ENCODE measurements at regions not wholly inside any gene's neighbourhood (a gene's known extent, or its start where the extent isn't known, plus 50 kb on each side); places are given as distances from the start of the nearest gene placed in this dataset.

- no peak for TF ChIP-seq CTCF (IDR thresholded peaks at IDR 0.05; ENCODE audit: borderline replicate concordance, control extremely low read depth, extremely low read depth, insufficient read depth, missing control alignments)
- in situ Hi-C loops (cut with MboI; ENCODE audit: low sequenced_read_pairs, unreplicated experiment) = no loop called here
- DNase-seq (ENCODE audit: low spot score) = no peak
Observed at GRCh38 chr12:20175704-20176388, 192.5 kb upstream of the PDE3A start.

GRCh38 chr12:20181416-20182180 is 186.7 kb upstream of the PDE3A start:
- in situ Hi-C loops (cut with MboI; ENCODE audit: low sequenced_read_pairs, unreplicated experiment) = no loop called here
- no peak for DNase-seq (ENCODE audit: low spot score)
- no peak for TF ChIP-seq CTCF (IDR thresholded peaks at IDR 0.05; ENCODE audit: borderline replicate concordance, control extremely low read depth, extremely low read depth, insufficient read depth, missing control alignments)

- TF ChIP-seq CTCF (IDR thresholded peaks at IDR 0.05; ENCODE audit: borderline replicate concordance, control extremely low read depth, extremely low read depth, insufficient read depth, missing control alignments) = no peak
- DNase-seq (ENCODE audit: low spot score) = no peak
- in situ Hi-C loops (cut with MboI; ENCODE audit: low sequenced_read_pairs, unreplicated experiment) = no loop called here
Observed at GRCh38 chr12:20183563-20183962, 184.8 kb upstream of the PDE3A start.

GRCh38 chr12:20184514-20184913 is 183.8 kb upstream of the PDE3A start:
- TF ChIP-seq CTCF (IDR thresholded peaks at IDR 0.05; ENCODE audit: borderline replicate concordance, control extremely low read depth, extremely low read depth, insufficient read depth, missing control alignments) = no peak
- DNase-seq (ENCODE audit: low spot score) = no peak
- in situ Hi-C loops (cut with MboI; ENCODE audit: low sequenced_read_pairs, unreplicated experiment) = no loop called here

GRCh38 chr12:20187456-20187855 is 180.9 kb upstream of the PDE3A start:
- no peak for DNase-seq (ENCODE audit: low spot score)
- in situ Hi-C loops (cut with MboI; ENCODE audit: low sequenced_read_pairs, unreplicated experiment) = no loop called here
- no peak for TF ChIP-seq CTCF (IDR thresholded peaks at IDR 0.05; ENCODE audit: borderline replicate concordance, control extremely low read depth, extremely low read depth, insufficient read depth, missing control alignments)

- no peak for DNase-seq (ENCODE audit: low spot score)
- TF ChIP-seq CTCF (IDR thresholded peaks at IDR 0.05; ENCODE audit: borderline replicate concordance, control extremely low read depth, extremely low read depth, insufficient read depth, missing control alignments) = no peak
- in situ Hi-C loops (cut with MboI; ENCODE audit: low sequenced_read_pairs, unreplicated experiment) = no loop called here
Observed at GRCh38 chr12:20188930-20189653, 179.2 kb upstream of the PDE3A start.
